KG1 (cell line): ENCODE measurements at regions not wholly inside any gene's neighbourhood (a gene's known extent, or its start where the extent isn't known, plus 50 kb on each side); places are given as distances from the start of the nearest gene placed in this dataset.

Experiments used
- DNase-seq: peaks from one replicate; lab custom pipeline; 2025; lab: John Stamatoyannopoulos, UW

GRCh38 chr5:5062525-5063302 lies 77.4 kb upstream of the ADAMTS16 start:
- no peak for DNase-seq

- no peak for DNase-seq
Measured at GRCh38 chr5:5063533-5063953, 76.6 kb upstream of the ADAMTS16 start.

- DNase-seq: no peak
Measured at GRCh38 chr5:5065472-5065871, 74.7 kb upstream of the ADAMTS16 start.

GRCh38 chr5:5066276-5067186 lies 73.6 kb upstream of the ADAMTS16 start:
- no peak for DNase-seq

- no peak for DNase-seq
Measured at GRCh38 chr5:5069851-5070250, 70.3 kb upstream of the ADAMTS16 start.

- DNase-seq: no peak
Measured at GRCh38 chr5:5071554-5071953, 68.6 kb upstream of the ADAMTS16 start.

- no peak for DNase-seq
Measured at GRCh38 chr5:5077236-5077635, 62.9 kb upstream of the ADAMTS16 start.

GRCh38 chr5:5078009-5078897 lies 61.9 kb upstream of the ADAMTS16 start:
- DNase-seq: no peak

GRCh38 chr5:5079876-5080275 lies 60.3 kb upstream of the ADAMTS16 start:
- DNase-seq: no peak

- no peak for DNase-seq
Measured at GRCh38 chr5:5080790-5081189, 59.3 kb upstream of the ADAMTS16 start.

- DNase-seq: no peak
Measured at GRCh38 chr5:5085381-5085780, 54.7 kb upstream of the ADAMTS16 start.

GRCh38 chr5:5089895-5090649 lies 50.1 kb upstream of the ADAMTS16 start:
- DNase-seq: no peak
